WTC11 (cell line): ENCODE measurements at regions not wholly inside any gene's neighbourhood (a gene's known extent, or its start where the extent isn't known, plus 50 kb on each side); places are given as distances from the start of the nearest gene placed in this dataset.

Source experiments
- CREB1 ChIP-seq: sonication (generic); formaldehyde crosslinking; IDR thresholded peaks from 2 replicates; pipeline ENCODE4 v1.8.0; 2023; ENCODE audit warnings: mild to moderate bottlenecking, missing genetic modification reagents
- CTCF ChIP-seq: fragments of 200-600 bp; IDR thresholded peaks from 2 replicates; pipeline ENCODE4 v1.8.0; 2022; ENCODE audit warnings: antibody characterized with exemption
- NR1H2 ChIP-seq: sonication (generic); formaldehyde crosslinking; IDR thresholded peaks from 2 replicates; pipeline ENCODE4 v1.9.0; 2021; ENCODE audit warnings: mild to moderate bottlenecking, moderate library complexity, missing genetic modification reagents
- STAT6 ChIP-seq: sonication (generic); formaldehyde crosslinking; conservative IDR thresholded peaks from 2 replicates; pipeline ENCODE4 v1.8.1; 2023; ENCODE audit warnings: mild to moderate bottlenecking, low read depth, missing genetic modification reagents, moderate library complexity
- USF2 ChIP-seq: sonication (generic); formaldehyde crosslinking; IDR thresholded peaks from 2 replicates; pipeline ENCODE4 v1.8.1; 2023; ENCODE audit warnings: mild to moderate bottlenecking, missing genetic modification reagents, moderate library complexity
- ZBTB43 ChIP-seq: sonication (generic); formaldehyde crosslinking; IDR thresholded peaks from 2 replicates; pipeline ENCODE4 v1.8.1; 2023; ENCODE audit warnings: mild to moderate bottlenecking, missing genetic modification reagents
- ZNF121 ChIP-seq: sonication (generic); formaldehyde crosslinking; IDR thresholded peaks from 2 replicates; pipeline ENCODE4 v1.8.0; 2023; ENCODE audit warnings: missing genetic modification reagents
- ZNF281 ChIP-seq: sonication (generic); formaldehyde crosslinking; IDR thresholded peaks from 2 replicates; pipeline ENCODE4 v1.8.0; 2023; ENCODE audit warnings: mild to moderate bottlenecking, missing genetic modification reagents

GRCh38 chr6:155670655-155671054 lies 215.0 kb upstream of the NOX3 start:
- TF ChIP-seq CTCF (no peak), USF2 (CRISPR knock-in tag) (no peak), STAT6 (CRISPR knock-in tag) (no peak), CREB1 (CRISPR knock-in tag) (no peak), NR1H2 (no peak), ZNF281 (no peak), ZBTB43 (no peak), ZNF121 (CRISPR knock-in tag) (no peak)
